Activated T-cell treated with anti-CD3 and anti-CD28 coated beads, Interleukin-2, amount 50 U/mL, for 24 hours (primary cell): ENCODE measurements at regions not wholly inside any gene's neighbourhood (a gene's known extent, or its start where the extent isn't known, plus 50 kb on each side); places are given as distances from the start of the nearest gene placed in this dataset.
"Not testable (repeated sequence)": the region's sequence is repeated elsewhere in the genome, so short reads cannot be mapped to it uniquely, and the experiment has no call there.

ENCODE experiments used
- DNase-seq: peaks from one replicate; pipeline ENCODE4 v3.0.0-alpha.2; 2020
- H3K27ac Mint-ChIP-seq: 2 replicates; pipeline ENCODE4 v1.8.0; 2020; ENCODE audit warnings: mild to moderate bottlenecking, mixed read lengths
- H3K27me3 Mint-ChIP-seq: 2 replicates; pipeline ENCODE4 v1.8.0; 2020; ENCODE audit warnings: mixed read lengths
- H3K36me3 Mint-ChIP-seq: 2 replicates; pipeline ENCODE4 v1.8.0; 2020; ENCODE audit warnings: low read depth, mixed read lengths
- H3K4me1 Mint-ChIP-seq: 2 replicates; pipeline ENCODE4 v1.8.0; 2020; ENCODE audit warnings: low read depth, mixed read lengths
- H3K4me3 Mint-ChIP-seq: 2 replicates; pipeline ENCODE4 v1.8.0; 2020; ENCODE audit warnings: mild to moderate bottlenecking, moderate library complexity, mixed read lengths
- H3K9me3 Mint-ChIP-seq: 2 replicates; pipeline ENCODE4 v1.8.0; 2020; ENCODE audit warnings: mixed read lengths

DNA sequence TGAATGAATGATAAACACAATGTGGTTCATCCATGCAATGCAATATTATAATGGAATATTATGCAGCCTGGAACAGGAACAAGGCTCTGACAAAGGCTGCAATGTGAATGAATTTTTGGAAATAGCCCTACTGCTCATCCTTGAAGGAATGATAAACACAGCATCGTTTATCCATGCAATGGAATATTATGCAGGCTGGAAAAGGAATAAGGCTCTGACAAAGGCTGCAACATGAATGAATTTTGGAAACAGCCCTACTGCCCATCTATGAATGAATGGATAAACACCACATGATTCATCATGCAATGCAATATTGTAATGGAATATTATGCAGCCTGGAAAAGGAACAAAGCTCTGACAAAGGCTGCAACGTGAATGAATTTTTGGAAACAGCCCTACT, 159.4 kb downstream of the CRLF2 start:
- Mint-ChIP-seq H3K27ac (no peak overlapping the region), H3K4me3 (no peak overlapping the region), H3K4me1 (no peaks in the 10 kb centered on the region), H3K36me3 (no peaks in the 10 kb centered on the region), H3K9me3 (peaks cover 23% of the 10 kb centered on the region), H3K27me3 (no peaks in the 10 kb centered on the region)
- no peak for DNase-seq

DNA sequence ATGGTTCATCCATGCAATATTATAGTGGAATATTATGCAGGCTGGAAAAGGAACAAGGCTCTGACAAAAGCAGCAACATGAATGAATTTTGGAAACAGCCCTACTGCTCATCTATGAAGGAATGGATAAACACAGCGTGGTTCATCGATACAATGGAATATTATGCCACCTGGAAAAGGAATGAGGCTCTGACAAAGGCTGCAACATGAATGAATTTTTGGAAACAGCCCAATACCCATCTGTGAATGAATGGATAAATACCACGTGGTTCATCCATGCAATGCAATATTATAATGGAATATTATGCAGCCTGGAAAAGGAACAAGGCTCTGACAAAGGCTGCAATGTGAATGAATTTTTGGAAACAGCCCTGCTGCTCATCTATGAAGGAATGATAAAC, 160.4 kb downstream of the CRLF2 start:
- H3K27me3 Mint-ChIP-seq, result no peaks in the 10 kb centered on the region
- H3K4me1 Mint-ChIP-seq, result no peaks in the 10 kb centered on the region
- no peaks in the 10 kb centered on the region for H3K36me3 Mint-ChIP-seq
- no peak overlapping the region for H3K27ac Mint-ChIP-seq
- no peak for DNase-seq
- no peak overlapping the region for H3K4me3 Mint-ChIP-seq
- peaks cover 23% of the 10 kb centered on the region for H3K9me3 Mint-ChIP-seq

DNA sequence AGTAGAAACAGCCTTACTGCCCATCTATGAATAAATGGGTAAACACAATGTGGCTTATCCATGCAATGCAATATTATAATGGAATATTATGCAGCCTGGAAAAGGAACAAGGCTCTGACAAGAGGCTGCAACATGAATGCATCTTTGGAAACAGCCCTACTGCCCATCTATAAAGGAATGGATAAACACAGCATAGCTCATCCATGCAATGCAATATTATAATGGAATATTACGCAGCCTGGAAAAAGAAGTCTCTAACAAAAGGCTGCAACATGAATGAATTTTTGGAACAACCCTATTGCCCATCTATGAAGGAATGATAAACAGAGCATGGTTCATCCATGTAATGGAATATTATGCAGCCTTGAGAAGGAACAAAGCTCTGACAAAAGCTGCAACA, 161.0 kb downstream of the CRLF2 start:
- Mint-ChIP-seq H3K4me1 (no peaks in the 10 kb centered on the region), H3K27me3 (no peaks in the 10 kb centered on the region), H3K4me3 (no peak overlapping the region), H3K9me3 (peaks cover 23% of the 10 kb centered on the region), H3K27ac (no peak overlapping the region), H3K36me3 (no peaks in the 10 kb centered on the region)
- no peak for DNase-seq

DNA sequence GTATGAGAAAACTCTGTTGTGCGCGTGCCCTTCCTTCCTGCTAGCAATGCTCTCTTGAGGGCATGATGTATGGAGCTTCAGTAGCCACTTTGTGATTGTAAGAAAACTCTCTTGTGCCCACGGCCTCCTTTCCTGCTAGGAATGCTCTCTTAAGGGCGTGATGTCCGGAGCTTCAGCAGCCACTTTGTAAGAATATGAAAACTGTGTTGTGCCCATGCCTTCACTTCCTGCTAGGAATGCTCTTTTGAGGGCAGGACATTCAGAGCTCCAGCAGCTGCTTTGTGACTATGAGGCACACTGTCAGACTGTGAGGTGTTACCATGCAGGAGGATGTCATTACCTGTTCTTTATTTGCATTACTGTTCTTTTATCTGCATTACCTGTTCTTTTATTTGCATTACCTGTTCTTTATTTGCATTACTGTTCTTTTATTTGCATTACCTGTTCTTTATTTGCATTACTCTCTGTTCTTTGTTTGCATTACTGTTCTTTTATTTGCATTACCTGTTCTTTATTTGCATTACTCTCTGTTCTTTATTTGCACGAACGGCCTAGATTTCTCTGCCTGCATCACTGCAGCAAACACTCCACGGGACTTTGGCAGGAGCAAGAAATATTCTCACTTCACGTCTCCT, 166.7 kb downstream of the CRLF2 start:
- Mint-ChIP-seq H3K27ac (no peak overlapping the region), H3K9me3 (peaks cover 15% of the 10 kb centered on the region), H3K4me1 (no peaks in the 10 kb centered on the region), H3K36me3 (no peaks in the 10 kb centered on the region), H3K27me3 (no peaks in the 10 kb centered on the region), H3K4me3 (no peak overlapping the region)
- no peak for DNase-seq

DNA sequence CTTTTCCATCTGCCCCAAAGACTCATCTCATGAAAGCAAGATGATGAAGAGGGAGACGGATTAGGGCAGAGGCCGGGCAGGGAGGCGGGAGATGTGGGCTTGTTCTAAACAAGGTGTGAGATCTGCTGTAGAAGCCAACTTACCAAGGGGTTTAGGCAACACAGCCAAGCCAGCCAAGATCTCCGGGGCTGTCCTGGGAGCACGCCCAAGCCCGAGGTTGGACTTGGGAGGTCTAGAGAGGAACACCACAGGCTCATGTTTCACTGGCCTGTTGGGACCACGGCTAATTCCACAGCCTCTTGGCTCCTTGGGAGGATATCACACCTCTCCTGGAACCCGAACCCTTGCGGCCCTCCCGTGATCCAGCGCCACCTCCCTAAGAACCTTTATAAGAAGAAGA, 171.4 kb downstream of the CRLF2 start:
- peaks cover 16% of the 10 kb centered on the region for H3K9me3 Mint-ChIP-seq
- H3K36me3 Mint-ChIP-seq, result no peaks in the 10 kb centered on the region
- H3K27ac Mint-ChIP-seq, result no peak overlapping the region
- no peaks in the 10 kb centered on the region for H3K4me1 Mint-ChIP-seq
- H3K4me3 Mint-ChIP-seq, result no peak overlapping the region
- peaks cover 3% of the 10 kb centered on the region for H3K27me3 Mint-ChIP-seq
- no peak for DNase-seq

DNA sequence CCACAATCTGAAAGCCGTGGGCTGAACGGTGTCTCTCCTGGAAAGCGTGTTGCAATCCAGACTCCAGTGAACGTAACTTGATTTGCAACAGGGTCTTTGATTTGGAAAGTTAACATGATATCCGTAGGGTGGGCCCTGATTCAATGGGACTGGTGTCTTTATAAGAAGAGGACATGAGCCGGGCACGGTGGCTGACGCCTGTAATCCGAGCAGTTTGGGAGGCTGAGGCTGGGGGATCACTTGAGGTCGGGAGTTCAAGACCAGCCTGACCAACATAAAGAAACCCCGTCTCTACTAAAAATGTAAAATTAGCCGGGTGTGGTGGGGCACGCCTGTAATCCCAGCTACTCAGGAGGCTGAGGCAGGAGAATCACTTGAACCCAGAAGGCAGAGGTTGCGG, 176.5 kb downstream of the CRLF2 start:
- H3K4me1 Mint-ChIP-seq, result not testable (repeated sequence)

DNA sequence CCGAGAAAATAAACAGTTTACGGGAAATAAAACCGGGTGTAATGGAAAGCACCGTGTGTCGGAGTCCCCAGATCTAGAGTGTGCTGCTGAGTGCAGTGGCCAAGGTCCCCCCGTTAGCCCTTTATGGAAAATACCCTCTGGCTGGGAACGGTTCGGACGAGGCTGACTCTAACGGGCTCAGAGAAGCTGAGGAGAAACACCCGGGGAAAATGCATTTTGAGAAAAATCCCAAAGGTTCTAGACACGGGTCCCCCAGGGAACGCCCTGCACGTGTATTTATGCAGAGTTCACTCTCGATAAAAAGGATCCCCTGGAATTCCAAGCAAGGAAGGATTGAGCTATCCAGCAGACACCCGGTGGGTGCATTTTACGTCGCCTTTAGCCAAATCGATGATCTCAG, 177.2 kb downstream of the CRLF2 start:
- H3K9me3 Mint-ChIP-seq, result peaks cover 5% of the 10 kb centered on the region
- H3K4me1 Mint-ChIP-seq, result no peaks in the 10 kb centered on the region
- H3K36me3 Mint-ChIP-seq, result no peaks in the 10 kb centered on the region
- H3K27ac Mint-ChIP-seq, result no peak overlapping the region
- H3K4me3 Mint-ChIP-seq, result no peak overlapping the region
- no peak for DNase-seq
- peaks cover 3% of the 10 kb centered on the region for H3K27me3 Mint-ChIP-seq

More for the DNA sequence above, 176.5 kb downstream of the CRLF2 start:
- not testable (repeated sequence) for H3K27ac Mint-ChIP-seq, H3K9me3 Mint-ChIP-seq, DNase-seq, H3K36me3 Mint-ChIP-seq, H3K4me3 Mint-ChIP-seq, H3K27me3 Mint-ChIP-seq

DNA sequence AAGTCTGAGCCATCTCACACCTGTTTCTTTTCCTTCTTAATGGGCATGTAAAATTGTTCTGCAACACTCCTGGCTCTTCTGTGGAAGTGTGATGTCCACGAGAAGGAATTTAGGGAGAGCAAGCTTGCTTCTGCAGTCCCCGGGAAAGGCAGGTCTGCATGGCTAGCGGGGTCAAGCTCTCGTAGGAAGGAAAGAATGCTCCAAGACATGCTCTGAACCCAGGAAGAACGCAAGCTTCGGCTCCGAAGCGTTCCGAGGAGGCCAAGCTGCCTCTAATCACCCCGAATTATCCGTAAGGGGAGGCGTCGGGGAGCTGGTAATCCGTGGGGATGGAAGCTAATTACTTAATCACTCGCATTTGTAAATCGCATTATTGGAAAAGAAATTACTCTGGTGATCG, 177.7 kb downstream of the CRLF2 start:
- no peaks in the 10 kb centered on the region for H3K36me3 Mint-ChIP-seq
- H3K9me3 Mint-ChIP-seq, result peaks cover 3% of the 10 kb centered on the region
- no peak overlapping the region for H3K4me3 Mint-ChIP-seq
- no peaks in the 10 kb centered on the region for H3K4me1 Mint-ChIP-seq
- DNase-seq, result no peak
- H3K27me3 Mint-ChIP-seq, result peaks cover 3% of the 10 kb centered on the region
- no peak overlapping the region for H3K27ac Mint-ChIP-seq

DNA sequence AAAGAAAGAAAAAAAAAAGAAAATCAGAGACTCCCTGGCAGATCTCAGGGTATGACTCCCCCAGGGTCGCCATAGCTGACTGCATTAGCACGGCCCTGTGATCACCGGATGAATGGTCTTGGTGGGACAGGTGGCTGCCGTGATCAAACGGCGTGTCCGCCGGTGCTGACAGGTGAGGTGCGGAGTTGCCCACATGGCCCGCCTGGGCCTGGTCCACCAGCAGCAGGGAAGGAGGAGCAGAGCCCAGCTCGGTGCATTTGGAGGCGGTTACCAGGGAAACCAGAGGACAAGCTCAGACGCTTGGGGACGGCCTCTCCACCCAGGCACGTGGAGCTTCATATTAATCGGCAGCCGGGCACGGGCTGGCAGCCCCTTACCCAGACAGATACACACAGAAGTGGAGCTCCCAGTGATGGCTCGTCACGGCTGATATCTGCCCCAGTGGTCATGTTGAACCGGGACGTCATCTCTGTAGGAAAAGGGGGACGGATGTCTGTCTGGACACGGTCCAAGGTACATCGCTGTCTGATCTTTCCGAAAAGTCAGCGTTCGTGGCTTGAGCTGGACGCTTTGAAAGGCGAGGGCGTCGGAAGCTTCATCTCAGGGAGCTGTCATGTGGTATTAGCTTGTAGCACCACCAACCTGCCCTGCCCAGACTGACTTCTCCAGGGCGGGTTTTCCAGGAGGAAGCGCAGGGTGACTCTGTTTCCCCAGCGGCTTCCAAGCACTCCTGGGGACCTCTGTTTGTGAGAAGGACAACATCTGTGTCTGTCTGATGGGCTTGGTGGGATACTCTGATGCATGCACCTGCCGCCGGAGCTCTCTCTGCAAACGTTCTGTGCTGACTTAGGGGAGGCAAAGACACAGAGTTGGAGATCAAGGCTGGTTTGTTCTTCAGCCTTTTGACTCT, 180.7 kb downstream of the CRLF2 start:
- no peak for DNase-seq
- no peak overlapping the region for H3K4me3 Mint-ChIP-seq
- peaks cover 11% of the 10 kb centered on the region for H3K4me1 Mint-ChIP-seq
- H3K36me3 Mint-ChIP-seq, result no peaks in the 10 kb centered on the region
- no peak overlapping the region for H3K27ac Mint-ChIP-seq
- H3K27me3 Mint-ChIP-seq, result peaks cover 9% of the 10 kb centered on the region
- peaks cover 3% of the 10 kb centered on the region for H3K9me3 Mint-ChIP-seq

DNA sequence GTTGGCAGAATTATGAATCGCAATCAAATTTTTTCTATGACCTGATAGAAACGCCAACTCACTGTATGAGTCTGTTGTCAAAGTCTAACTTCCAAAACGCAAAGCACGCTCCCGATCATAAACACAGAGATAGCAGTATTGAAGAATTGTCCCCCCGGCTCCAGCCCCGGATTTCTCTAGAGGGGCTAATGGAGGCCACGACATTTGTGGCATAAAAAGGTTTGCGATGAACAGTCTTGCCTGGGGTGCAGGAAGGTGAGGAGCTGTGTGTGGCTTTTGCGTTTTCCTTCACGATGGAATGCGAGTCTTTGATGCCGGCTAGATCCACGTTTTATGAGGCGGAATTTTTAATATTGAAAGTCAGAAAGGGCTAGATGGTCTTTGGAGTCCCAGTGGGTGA, 183.0 kb downstream of the CRLF2 start:
- Mint-ChIP-seq H3K9me3 (peaks cover 3% of the 10 kb centered on the region), H3K4me1 (peaks cover 19% of the 10 kb centered on the region), H3K4me3 (no peak overlapping the region), H3K27me3 (peaks cover 9% of the 10 kb centered on the region), H3K36me3 (no peaks in the 10 kb centered on the region), H3K27ac (no peak overlapping the region)
- no peak for DNase-seq

DNA sequence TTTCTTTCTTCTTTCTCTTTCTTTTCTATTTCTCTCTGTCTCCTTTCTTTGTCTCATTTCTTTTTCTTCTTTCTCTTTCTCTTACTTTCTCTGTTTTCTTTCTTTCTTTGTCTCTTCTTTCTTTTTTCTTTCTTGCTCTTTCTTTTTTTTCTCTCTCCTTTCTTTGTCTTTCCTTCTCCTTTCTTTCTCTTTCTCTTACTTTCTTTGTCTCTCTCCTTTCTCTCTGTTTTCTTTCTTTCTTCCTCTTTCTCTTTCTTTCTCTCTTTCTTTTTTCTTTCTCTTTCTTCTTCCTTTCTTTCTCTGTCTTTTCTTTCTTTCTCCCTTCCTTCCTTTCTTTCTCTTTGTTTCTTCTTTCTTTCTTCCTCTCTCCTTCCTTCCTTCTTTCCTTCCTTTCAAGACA, 184.8 kb downstream of the CRLF2 start:
- Mint-ChIP-seq H3K27me3 (peaks cover 13% of the 10 kb centered on the region), H3K27ac (peak overlapping the region; percentile 16), H3K4me1 (peaks cover 19% of the 10 kb centered on the region), H3K36me3 (no peaks in the 10 kb centered on the region), H3K4me3 (no peak overlapping the region), H3K9me3 (no peaks in the 10 kb centered on the region)
- no peak for DNase-seq

DNA sequence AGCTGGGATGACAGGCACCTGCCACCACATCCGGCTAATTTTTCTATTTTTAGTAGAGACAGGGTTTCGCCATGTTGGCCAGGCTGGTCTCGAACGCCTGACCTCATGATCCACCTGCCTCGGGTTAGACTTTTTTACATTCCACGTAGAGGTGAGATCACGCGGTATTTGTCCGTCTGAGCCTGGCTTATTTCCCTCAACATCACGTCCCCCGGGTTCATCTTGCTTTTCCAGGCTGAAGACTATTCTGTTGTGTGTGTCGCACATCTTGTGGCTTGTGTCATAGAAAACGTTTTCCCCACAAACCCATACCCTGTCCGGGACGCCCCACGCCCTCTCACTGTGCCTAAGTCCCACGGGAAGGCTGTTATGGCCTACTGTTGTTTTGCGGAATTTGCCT, 185.3 kb downstream of the CRLF2 start:
- peak overlapping the region; percentile 2 for H3K27ac Mint-ChIP-seq

DNA sequence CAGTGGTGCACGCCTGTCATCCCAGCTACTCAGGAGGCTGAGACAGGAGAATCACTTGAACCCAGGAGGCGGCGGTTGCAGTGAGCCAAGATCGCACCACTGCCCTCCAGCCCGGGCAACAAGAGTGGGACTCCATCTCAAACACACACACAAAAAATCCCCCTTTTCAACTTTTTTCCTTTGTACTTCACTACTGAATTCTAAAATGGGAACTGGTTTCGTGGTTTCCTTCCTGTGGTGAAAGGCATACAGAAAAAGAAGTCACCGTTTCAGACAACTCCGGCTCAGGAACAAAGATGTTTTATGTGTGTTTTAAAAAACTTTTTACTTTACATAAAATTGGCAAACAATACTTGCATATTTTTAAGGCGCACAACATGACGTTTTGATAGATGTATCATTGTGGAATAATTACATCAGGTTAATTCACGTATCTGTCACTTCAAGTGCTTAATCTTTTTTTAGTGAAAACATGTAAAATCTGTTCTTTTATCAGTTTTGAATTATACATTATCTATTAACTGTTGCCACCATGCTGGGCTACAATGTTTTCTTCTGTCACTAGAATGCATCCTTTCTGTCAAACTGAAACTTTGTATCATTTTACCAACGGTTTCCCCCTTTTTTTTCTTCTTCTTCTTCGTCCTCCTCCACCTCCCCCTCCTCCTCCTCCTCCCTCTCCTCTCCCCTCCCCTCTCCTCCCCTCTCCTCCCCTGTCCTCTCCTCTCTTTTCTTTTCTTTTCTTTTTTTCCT, 186.0 kb downstream of the CRLF2 start:
- Mint-ChIP-seq H3K27ac (no peak overlapping the region), H3K9me3 (no peaks in the 10 kb centered on the region), H3K4me1 (peaks cover 19% of the 10 kb centered on the region), H3K36me3 (no peaks in the 10 kb centered on the region), H3K27me3 (peaks cover 13% of the 10 kb centered on the region), H3K4me3 (peak overlapping the region; percentile 23)
- DNase-seq, result no peak

More for the DNA sequence above, 185.3 kb downstream of the CRLF2 start:
- Mint-ChIP-seq H3K36me3 (no peaks in the 10 kb centered on the region), H3K9me3 (no peaks in the 10 kb centered on the region), H3K4me1 (peaks cover 19% of the 10 kb centered on the region), H3K27me3 (peaks cover 13% of the 10 kb centered on the region), H3K4me3 (peak overlapping the region; percentile 23)
- peak; percentile 31 for DNase-seq

DNA sequence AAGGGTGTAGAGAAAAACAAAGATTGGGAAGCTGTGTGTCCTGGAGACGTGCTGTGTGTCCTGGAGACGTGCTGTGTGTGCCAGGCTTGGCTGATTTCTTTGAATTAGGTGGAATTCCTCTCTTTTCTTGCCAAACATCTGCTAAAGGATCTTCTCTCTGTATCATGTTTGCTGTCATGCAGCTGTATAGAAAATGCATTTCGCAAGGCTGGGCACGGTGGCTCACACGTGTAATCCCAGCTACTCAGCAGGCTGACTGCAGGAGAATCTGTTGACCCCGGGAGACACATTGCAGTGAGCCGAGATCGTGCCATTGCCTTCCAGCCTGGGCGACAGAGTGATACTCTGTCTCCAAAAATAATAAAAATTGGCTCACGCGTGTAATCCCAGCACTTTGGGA, 187.0 kb downstream of the CRLF2 start:
- no peak overlapping the region for H3K4me3 Mint-ChIP-seq
- no peak for DNase-seq
- peaks cover 19% of the 10 kb centered on the region for H3K4me1 Mint-ChIP-seq
- H3K36me3 Mint-ChIP-seq, result no peaks in the 10 kb centered on the region
- no peaks in the 10 kb centered on the region for H3K9me3 Mint-ChIP-seq
- H3K27ac Mint-ChIP-seq, result no peak overlapping the region
- H3K27me3 Mint-ChIP-seq, result peaks cover 13% of the 10 kb centered on the region

DNA sequence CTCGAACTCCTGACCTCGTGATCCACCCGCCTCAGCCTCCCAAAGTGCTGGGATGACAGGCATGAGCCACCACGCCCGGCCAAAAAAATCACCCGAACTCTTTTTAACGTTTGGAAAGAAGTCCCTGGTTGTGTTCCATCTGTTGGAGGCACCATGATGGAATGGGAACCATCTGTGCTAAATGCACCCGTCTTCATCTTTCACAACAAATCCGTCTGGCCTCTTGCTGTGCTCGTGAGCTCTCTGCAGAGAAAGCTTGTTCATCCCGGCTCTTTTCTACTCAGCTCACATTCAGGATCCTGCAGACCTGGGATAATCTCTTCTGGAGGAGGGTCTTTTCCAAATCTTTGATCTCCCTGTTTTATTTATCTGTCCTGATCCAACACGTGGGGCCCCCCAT, 188.8 kb downstream of the CRLF2 start:
- Mint-ChIP-seq H3K4me1 (peaks cover 19% of the 10 kb centered on the region), H3K36me3 (no peaks in the 10 kb centered on the region), H3K9me3 (no peaks in the 10 kb centered on the region), H3K4me3 (no peak overlapping the region), H3K27me3 (peaks cover 13% of the 10 kb centered on the region), H3K27ac (no peak overlapping the region)
- DNase-seq, result no peak
